IMR-90 (cell line): ENCODE measurements at regions not wholly inside any gene's neighbourhood (a gene's known extent, or its start where the extent isn't known, plus 50 kb on each side); places are given as distances from the start of the nearest gene placed in this dataset.

Source experiments
- ATAC-seq: fragments of 200-7000 bp; cut with Tn5 transposase; 2 replicates; pipeline ENCODE4 v1.9.1; 2020; ENCODE audit warnings: low read depth, mild to moderate bottlenecking, moderate library complexity
- BruUV-seq: library from RNA; stranded (reverse); fragments of 400-500 nt; replicated peaks from 2 replicates; lab custom pipeline; 2021; lab: Mats Ljungman, UMichigan
- CTCF ChIA-PET: fragments of 300-600 bp; formaldehyde crosslinking; extraction: SDS; loops from one replicate; lab custom pipeline; 2021; ENCODE audit warnings: antibody characterized with exemption; lab: Yijun Ruan, JAX
- POLR2A ChIA-PET: fragments of 300-600 bp; sonication (Branson Sonifier 250); formaldehyde crosslinking; loops from one replicate; lab custom pipeline; 2022; ENCODE audit warnings: antibody characterized with exemption; ENCODE audit not compliant: unreplicated experiment; lab: Charles Lee
- DNase-seq: peaks from one replicate; pipeline ENCODE4 v3.0.0; 2013
- H2AFZ ChIP-seq: replicated peaks from 2 replicates; pipeline ENCODE3; 2013; ENCODE audit warnings: low read length, mild to moderate bottlenecking; ENCODE audit not compliant: poor library complexity
- H2AK5ac ChIP-seq: 2 replicates; pipeline ENCODE4 v1.6.1; 2013; ENCODE audit warnings: low read depth, low read length, inconsistent platforms
- H2AK9ac ChIP-seq: replicated peaks from 2 replicates; pipeline ENCODE3; 2013; ENCODE audit warnings: mild to moderate bottlenecking, low read depth, low read length, moderate library complexity; ENCODE audit not compliant: poor library complexity
- H2BK120ac ChIP-seq: 2 replicates; pipeline ENCODE4 v1.6.1; 2013; ENCODE audit warnings: low read depth, low read length, inconsistent platforms
- H2BK15ac ChIP-seq: 3 replicates; pipeline ENCODE4 v1.6.1; 2013; ENCODE audit warnings: low read depth, low read length, inconsistent platforms
- H2BK20ac ChIP-seq: 2 replicates; pipeline ENCODE4 v1.6.1; 2013; ENCODE audit warnings: low read depth, mild to moderate bottlenecking, inconsistent platforms, low read length, moderate library complexity
- H2BK5ac ChIP-seq: 2 replicates; pipeline ENCODE4 v1.6.1; 2013; ENCODE audit warnings: mild to moderate bottlenecking, low read depth, low read length, inconsistent platforms; ENCODE audit not compliant: poor library complexity, severe bottlenecking
- H3K14ac ChIP-seq: replicated peaks from 2 replicates; pipeline ENCODE4 v1.6.1; 2013; ENCODE audit warnings: low read depth, low read length, inconsistent platforms
- H3K18ac ChIP-seq: 2 replicates; pipeline ENCODE4 v1.6.1; 2013; ENCODE audit warnings: low read depth, low read length, control low read depth
- H3K23ac ChIP-seq: 2 replicates; pipeline ENCODE4 v1.6.1; 2013; ENCODE audit warnings: low read depth, low read length, inconsistent platforms
- H3K27ac ChIP-seq: 2 replicates; pipeline ENCODE4 v1.5.1; 2013; ENCODE audit warnings: mild to moderate bottlenecking, control low read depth, low read length; ENCODE audit not compliant: insufficient read depth
- H3K27me3 ChIP-seq: 2 replicates; pipeline ENCODE4 v1.6.1; 2013; ENCODE audit warnings: low read length; ENCODE audit not compliant: control insufficient read depth, insufficient read depth
- H3K36me3 ChIP-seq: 2 replicates; pipeline ENCODE4 v1.6.1; 2013; ENCODE audit warnings: low read length, mixed read lengths; ENCODE audit not compliant: control insufficient read depth, insufficient read depth
- H3K4ac ChIP-seq: 2 replicates; pipeline ENCODE4 v1.6.1; 2013; ENCODE audit warnings: low read depth, low read length, inconsistent platforms
- H3K4me1 ChIP-seq: 2 replicates; pipeline ENCODE4 v1.6.1; 2013; ENCODE audit warnings: low read length, mixed read lengths; ENCODE audit not compliant: control insufficient read depth, insufficient read depth
- H3K4me2 ChIP-seq: 2 replicates; pipeline ENCODE4 v1.6.1; 2013; ENCODE audit warnings: low read depth, mild to moderate bottlenecking, control low read depth, low read length, moderate library complexity
- H3K4me3 ChIP-seq: 2 replicates; pipeline ENCODE4 v1.5.1; 2013; ENCODE audit warnings: low read depth, mild to moderate bottlenecking, control low read depth, low read length, moderate library complexity; ENCODE audit not compliant: insufficient read depth
- H3K56ac ChIP-seq: 2 replicates; pipeline ENCODE4 v1.6.1; 2013; ENCODE audit warnings: low read length, inconsistent platforms; ENCODE audit not compliant: insufficient read depth; ENCODE audit errors: extremely low read depth
- H3K79me1 ChIP-seq, 2 experiments: 2 replicates each; pipeline ENCODE4 v1.6.1; 2013; ENCODE audit warnings: low read length in 2 of 2, inconsistent platforms in 1 of 2, low read depth in 1 of 2
- H3K9ac ChIP-seq: 2 replicates; pipeline ENCODE4 v1.6.1; 2013; ENCODE audit warnings: low read depth, low read length, control low read depth
- H3K9me1 ChIP-seq: 2 replicates; pipeline ENCODE4 v1.6.1; 2013; ENCODE audit warnings: low read length, inconsistent platforms; ENCODE audit not compliant: insufficient read depth
- H3K9me3 ChIP-seq: 2 replicates; pipeline ENCODE4 v1.6.1; 2013; ENCODE audit warnings: low read length; ENCODE audit not compliant: control insufficient read depth, insufficient read depth
- H4K20me1 ChIP-seq: 2 replicates; pipeline ENCODE4 v1.6.1; 2013; ENCODE audit warnings: low read length, inconsistent platforms; ENCODE audit not compliant: insufficient read depth
- H4K5ac ChIP-seq: 2 replicates; pipeline ENCODE4 v1.6.1; 2013; ENCODE audit warnings: mild to moderate bottlenecking, low read depth, low read length, control low read depth
- H4K8ac ChIP-seq, 2 experiments: 2 replicates each; pipeline ENCODE4 v1.6.1; 2013; ENCODE audit warnings: low read depth in 2 of 2, low read length in 2 of 2, control low read depth in 1 of 2, inconsistent platforms in 1 of 2
- H4K91ac ChIP-seq: 2 replicates; pipeline ENCODE4 v1.6.1; 2013; ENCODE audit warnings: low read depth, low read length, inconsistent platforms; ENCODE audit not compliant: insufficient read depth
- FOS ChIP-seq: fragments of 150-350 bp; IDR thresholded peaks from 2 replicates; pipeline ENCODE4 v1.6.1; 2016; ENCODE audit warnings: low read depth, low read length
- MAFK ChIP-seq: IDR thresholded peaks from 2 replicates; pipeline ENCODE4 v1.6.1; 2012; ENCODE audit warnings: low read depth, low read length, improper control_type of control experiment
- MAZ ChIP-seq: IDR thresholded peaks from 2 replicates; pipeline ENCODE4 v1.6.1; 2012; ENCODE audit warnings: low read depth, mild to moderate bottlenecking, low read length, improper control_type of control experiment, moderate library complexity, borderline replicate concordance
- RFX5 ChIP-seq: IDR thresholded peaks from 2 replicates; pipeline ENCODE4 v1.8.0; 2012; ENCODE audit warnings: low read depth, mild to moderate bottlenecking, low read length, moderate library complexity
- WGBS, 2 experiments: methylation state at CpG; one replicate each; pipeline versions ENCODE4 v1.1.5 to v1.1.7; 2013; ENCODE audit warnings: missing lambda C conversion rate in 2 of 2; ENCODE audit not compliant: insufficient read length in 1 of 2; ENCODE audit errors: extremely low coverage in 2 of 2; 5-methylcytosine and 5-hydroxymethylcytosine counted together
- dilution Hi-C: fragments of 300-500 bp; cut with HindIII; formaldehyde crosslinking; loops from one replicate; pipeline ENCODE4 v1.14.3; 2018; ENCODE audit warnings: low sequenced_read_pairs; ENCODE audit not compliant: unreplicated experiment
- in situ Hi-C: fragments of 300-500 bp; cut with MboI; formaldehyde crosslinking; loops from 3 replicates; pipeline ENCODE4 v1.14.3; 2019; ENCODE audit warnings: low sequenced_read_pairs, inconsistent platforms, mixed read lengths
- intact Hi-C: fragments of 100-400 bp; cut with micrococcal nuclease; formaldehyde crosslinking; loops from 2 replicates; pipeline ENCODE4 v1.10.0; 2022

GRCh38 chr3:188978421-188979171 lies 193.2 kb upstream of the TPRG1 start:
- Histone ChIP-seq H3K56ac (no peak overlapping the region), H2AK9ac (no peak overlapping the region), H3K9me1 (no peaks in the 10 kb centered on the region), H2BK15ac (no peak overlapping the region), H3K18ac (no peak overlapping the region; the same call in 1 of the 2 replicates), H4K20me1 (0 out of 2 replicates have a peak, but pooled peaks cover 6% of the 10 kb centered on the region), H3K27me3 (peaks cover 11% of the 10 kb centered on the region), H4K91ac (no peak overlapping the region), H3K9ac (no peak overlapping the region), H2BK120ac (peak overlapping the region; percentile 5; the same call in 1 of the 2 replicates), H4K8ac (no peak overlapping the region), H3K23ac (no peak overlapping the region), H3K4me2 (peak overlapping the region; percentile 11; the same call in 1 of the 2 replicates), H2BK5ac (no peak overlapping the region), H4K5ac (no peak overlapping the region; the same call in 1 of the 2 replicates), H3K36me3 (no peaks in the 10 kb centered on the region), H2AFZ (no peak overlapping the region), H3K14ac (no peak overlapping the region), H3K4me1 (peaks cover 14% of the 10 kb centered on the region), H3K4ac (0 out of 2 replicates have a peak overlapping the region, but pooled peaks have one; percentile 3), H3K27ac (peak overlapping the region; percentile 75; the same call in 1 of the 2 replicates), H2BK20ac (0 out of 2 replicates have a peak overlapping the region, but pooled peaks have one; percentile 1), H2AK5ac (no peak overlapping the region; the same call in 1 of the 2 replicates), H3K79me1 (no peaks in the 10 kb centered on the region), H3K4me3 (no peak overlapping the region), H3K9me3 (no peaks in the 10 kb centered on the region)
- dilution Hi-C loops (no loop called here), in situ Hi-C loops (no loop called here), intact Hi-C loops (loop anchor here (5.0 kb wide), 2 partner anchors 64 to 169 kb away; no protein-coding TSS in a partner anchor)
- POLR2A ChIA-PET = no interaction called here
- no peak for TF ChIP-seq MAFK
- peak; percentile 61; the same call in 1 of the 2 replicates for TF ChIP-seq FOS
- no peak for TF ChIP-seq MAZ
- TF ChIP-seq RFX5 = no peak
- peak; percentile 78 for DNase-seq
- BruUV-seq = no TSS peak
- ATAC-seq = peak; percentile 69
- WGBS, 2 experiments = 14% methylated on average over 1 of the region's 7 CpGs; no CpG with 5 or more reads in 1 of the 2 experiments
- CTCF ChIA-PET = interaction anchor here (0.6 kb wide), 1 partner anchor 181 kb away, joined by 3 read pairs; no protein-coding TSS in a partner anchor
